Stimulated activated CD8-positive, alpha-beta memory T cell treated with anti-CD3 and anti-CD28 coated beads, Interleukin-4, amount 100 ng/mL, for 4 hours (primary cell): ENCODE measurements at regions not wholly inside any gene's neighbourhood (a gene's known extent, or its start where the extent isn't known, plus 50 kb on each side); places are given as distances from the start of the nearest gene placed in this dataset.
A peak's percentile ranks its signal among the peaks of the same experiment; 100 is the strongest.

Source experiments
- DNase-seq, 2 donors: peaks; one replicate each; pipeline ENCODE4 v3.0.0-alpha.2; 2020; ENCODE audit warnings: low read depth in 2 of 2, low spot score in 1 of 2

GRCh38 chr5:54656261-54656728, 138.7 kb downstream of the SNX18 start:
- DNase-seq, result no peak

- no peak for DNase-seq
Observed at GRCh38 chr5:54655761-54656160, 138.2 kb downstream of the SNX18 start.

- no peak for DNase-seq
Observed at GRCh38 chr5:54655266-54655665, 137.7 kb downstream of the SNX18 start.

- no peak for DNase-seq
Observed at GRCh38 chr5:54653956-54654614, 136.5 kb downstream of the SNX18 start.

GRCh38 chr5:54651482-54652076, 134.0 kb downstream of the SNX18 start:
- DNase-seq, result no peak

- no peak for DNase-seq
Observed at GRCh38 chr5:54649041-54649504, 131.5 kb downstream of the SNX18 start.

GRCh38 chr5:54646356-54647101, 129.0 kb downstream of the SNX18 start:
- DNase-seq, result peak; percentile 30 to 63

- DNase-seq, result no peak
Observed at GRCh38 chr5:54645882-54646355, 128.4 kb downstream of the SNX18 start.

GRCh38 chr5:54644226-54644625, 126.7 kb downstream of the SNX18 start:
- DNase-seq, result no peak

- DNase-seq, result no peak
Observed at GRCh38 chr5:54643685-54644106, 126.1 kb downstream of the SNX18 start.

GRCh38 chr5:54639621-54640020, 122.1 kb downstream of the SNX18 start:
- DNase-seq, result no peak

- DNase-seq, result no peak
Observed at GRCh38 chr5:54638106-54638505, 120.5 kb downstream of the SNX18 start.

GRCh38 chr5:54637654-54638053, 120.1 kb downstream of the SNX18 start:
- no peak for DNase-seq

- DNase-seq, result no peak
Observed at GRCh38 chr5:54634089-54634488, 116.5 kb downstream of the SNX18 start.

- no peak for DNase-seq
Observed at GRCh38 chr5:54632131-54632701, 114.7 kb downstream of the SNX18 start.

GRCh38 chr5:54630738-54631359, 113.3 kb downstream of the SNX18 start:
- DNase-seq, result no peak

GRCh38 chr5:54629115-54629514, 111.6 kb downstream of the SNX18 start:
- no peak for DNase-seq

GRCh38 chr5:54628050-54628449, 110.5 kb downstream of the SNX18 start:
- DNase-seq, result no peak

GRCh38 chr5:54626407-54626806, 108.8 kb downstream of the SNX18 start:
- no peak for DNase-seq

GRCh38 chr5:54624805-54625568, 107.4 kb downstream of the SNX18 start:
- DNase-seq, result no peak
